Cardiac muscle cell (in vitro differentiated cells and primary cell): ENCODE measurements at regions not wholly inside any gene's neighbourhood (a gene's known extent, or its start where the extent isn't known, plus 50 kb on each side); places are given as distances from the start of the nearest gene placed in this dataset.

Source experiments
- DNase-seq, 2 donors: peaks; one replicate each; pipeline versions ENCODE4 v3.0.0 to v3.0.0-alpha.2; 2010 to 2017; ENCODE audit warnings: low read depth in 1 of 2, low spot score in 1 of 2
- H3K27ac ChIP-seq: fragments of 200-600 bp; sonication (generic); 2 replicates; pipeline ENCODE4 v1.5.1; 2016
- H3K27me3 ChIP-seq: fragments of 200-600 bp; sonication (generic); 2 replicates; pipeline ENCODE4 v1.6.0; 2016; ENCODE audit warnings: control low read depth
- H3K36me3 ChIP-seq: fragments of 200-600 bp; sonication (generic); 2 replicates; pipeline ENCODE4 v1.5.1; 2016; ENCODE audit warnings: control low read depth
- H3K4me1 ChIP-seq: fragments of 200-600 bp; sonication (generic); 2 replicates; pipeline ENCODE4 v1.8.1; 2017; ENCODE audit warnings: low read depth, mild to moderate bottlenecking, mixed run types
- H3K4me3 ChIP-seq: fragments of 200-600 bp; sonication (generic); 2 replicates; pipeline ENCODE4 v1.5.1; 2016; ENCODE audit warnings: mild to moderate bottlenecking
- H3K9me3 ChIP-seq: fragments of 200-600 bp; sonication (generic); 2 replicates; pipeline ENCODE4 v1.5.1; 2017; ENCODE audit warnings: low read depth, mild to moderate bottlenecking, control low read depth
- TF ChIP-seq, protein P1 (sequence below): IDR thresholded peaks from 2 replicates; pipeline ENCODE4 v1.5.1; 2012; ENCODE audit warnings: low read depth, mild to moderate bottlenecking, low read length

GRCh38 chr13:90362707-90363106 lies 984.8 kb upstream of the MIR17HG start:
- no peak overlapping the region for H3K27ac ChIP-seq
- no peaks in the 10 kb centered on the region for H3K4me1 ChIP-seq
- peak in 1 of 2 donors; percentile 21 for DNase-seq
- H3K36me3 ChIP-seq: no peaks in the 10 kb centered on the region
- no peaks in the 10 kb centered on the region for H3K27me3 ChIP-seq
- no peak overlapping the region for H3K4me3 ChIP-seq
- no peaks in the 10 kb centered on the region for H3K9me3 ChIP-seq
- TF ChIP-seq, protein P1, sequence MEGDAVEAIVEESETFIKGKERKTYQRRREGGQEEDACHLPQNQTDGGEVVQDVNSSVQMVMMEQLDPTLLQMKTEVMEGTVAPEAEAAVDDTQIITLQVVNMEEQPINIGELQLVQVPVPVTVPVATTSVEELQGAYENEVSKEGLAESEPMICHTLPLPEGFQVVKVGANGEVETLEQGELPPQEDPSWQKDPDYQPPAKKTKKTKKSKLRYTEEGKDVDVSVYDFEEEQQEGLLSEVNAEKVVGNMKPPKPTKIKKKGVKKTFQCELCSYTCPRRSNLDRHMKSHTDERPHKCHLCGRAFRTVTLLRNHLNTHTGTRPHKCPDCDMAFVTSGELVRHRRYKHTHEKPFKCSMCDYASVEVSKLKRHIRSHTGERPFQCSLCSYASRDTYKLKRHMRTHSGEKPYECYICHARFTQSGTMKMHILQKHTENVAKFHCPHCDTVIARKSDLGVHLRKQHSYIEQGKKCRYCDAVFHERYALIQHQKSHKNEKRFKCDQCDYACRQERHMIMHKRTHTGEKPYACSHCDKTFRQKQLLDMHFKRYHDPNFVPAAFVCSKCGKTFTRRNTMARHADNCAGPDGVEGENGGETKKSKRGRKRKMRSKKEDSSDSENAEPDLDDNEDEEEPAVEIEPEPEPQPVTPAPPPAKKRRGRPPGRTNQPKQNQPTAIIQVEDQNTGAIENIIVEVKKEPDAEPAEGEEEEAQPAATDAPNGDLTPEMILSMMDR: no peak

GRCh38 chr13:90365130-90365529 lies 982.4 kb upstream of the MIR17HG start:
- TF ChIP-seq, protein P1: peak; percentile 48
- Histone ChIP-seq H3K36me3 (no peaks in the 10 kb centered on the region), H3K27ac (no peak overlapping the region), H3K4me1 (no peaks in the 10 kb centered on the region), H3K4me3 (no peak overlapping the region), H3K27me3 (no peaks in the 10 kb centered on the region), H3K9me3 (no peaks in the 10 kb centered on the region)
- DNase-seq: peak in 1 of 2 donors; percentile 62

GRCh38 chr13:90374168-90374567 lies 973.3 kb upstream of the MIR17HG start:
- DNase-seq: peak in 1 of 2 donors; percentile 2
- Histone ChIP-seq H3K4me3 (no peak overlapping the region), H3K9me3 (no peaks in the 10 kb centered on the region), H3K27ac (no peak overlapping the region), H3K4me1 (no peaks in the 10 kb centered on the region), H3K27me3 (no peaks in the 10 kb centered on the region), H3K36me3 (no peaks in the 10 kb centered on the region)
- TF ChIP-seq, protein P1: no peak

- TF ChIP-seq, protein P1: no peak
- peak in 1 of 2 donors; percentile 11 for DNase-seq
- H3K4me3 ChIP-seq: no peak overlapping the region
Measured at GRCh38 chr13:90375851-90376250, 971.6 kb upstream of the MIR17HG start.

DNA sequence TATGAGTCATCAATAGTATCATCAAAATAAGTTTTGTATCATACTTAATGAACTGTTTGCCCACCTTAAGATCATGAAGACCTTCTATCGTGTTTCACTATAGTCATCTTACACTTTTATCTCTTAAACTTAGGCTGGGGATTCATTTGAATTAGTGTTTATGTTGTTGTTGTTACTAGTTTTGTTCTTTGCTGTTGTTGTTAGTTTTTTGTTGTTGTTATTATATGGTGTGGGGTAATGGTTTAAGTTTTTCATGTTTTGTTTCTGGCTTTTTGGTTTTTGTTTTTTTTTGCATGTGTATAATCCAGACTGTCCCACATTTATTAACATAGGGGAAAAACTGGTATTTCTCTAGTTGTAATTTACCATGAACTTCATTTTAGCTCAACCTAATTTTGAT lies 965.1 kb upstream of the MIR17HG start:
- no peak overlapping the region for H3K27ac ChIP-seq
- TF ChIP-seq, protein P1: no peak

More at GRCh38 chr13:90375851-90376250, 971.6 kb upstream of the MIR17HG start:
- Histone ChIP-seq H3K4me1 (no peaks in the 10 kb centered on the region), H3K9me3 (no peaks in the 10 kb centered on the region), H3K27ac (no peak overlapping the region), H3K27me3 (no peaks in the 10 kb centered on the region), H3K36me3 (no peaks in the 10 kb centered on the region)

More for the DNA sequence above, 965.1 kb upstream of the MIR17HG start:
- DNase-seq: no peak
- Histone ChIP-seq H3K27me3 (no peaks in the 10 kb centered on the region), H3K36me3 (no peaks in the 10 kb centered on the region), H3K9me3 (no peaks in the 10 kb centered on the region), H3K4me1 (no peaks in the 10 kb centered on the region), H3K4me3 (no peak overlapping the region)
